ENCODE measurements at regions not wholly inside any gene's neighbourhood (a gene's known extent, or its start where the extent isn't known, plus 50 kb on each side); places are given as distances from the start of the nearest gene placed in this dataset.

DNA sequence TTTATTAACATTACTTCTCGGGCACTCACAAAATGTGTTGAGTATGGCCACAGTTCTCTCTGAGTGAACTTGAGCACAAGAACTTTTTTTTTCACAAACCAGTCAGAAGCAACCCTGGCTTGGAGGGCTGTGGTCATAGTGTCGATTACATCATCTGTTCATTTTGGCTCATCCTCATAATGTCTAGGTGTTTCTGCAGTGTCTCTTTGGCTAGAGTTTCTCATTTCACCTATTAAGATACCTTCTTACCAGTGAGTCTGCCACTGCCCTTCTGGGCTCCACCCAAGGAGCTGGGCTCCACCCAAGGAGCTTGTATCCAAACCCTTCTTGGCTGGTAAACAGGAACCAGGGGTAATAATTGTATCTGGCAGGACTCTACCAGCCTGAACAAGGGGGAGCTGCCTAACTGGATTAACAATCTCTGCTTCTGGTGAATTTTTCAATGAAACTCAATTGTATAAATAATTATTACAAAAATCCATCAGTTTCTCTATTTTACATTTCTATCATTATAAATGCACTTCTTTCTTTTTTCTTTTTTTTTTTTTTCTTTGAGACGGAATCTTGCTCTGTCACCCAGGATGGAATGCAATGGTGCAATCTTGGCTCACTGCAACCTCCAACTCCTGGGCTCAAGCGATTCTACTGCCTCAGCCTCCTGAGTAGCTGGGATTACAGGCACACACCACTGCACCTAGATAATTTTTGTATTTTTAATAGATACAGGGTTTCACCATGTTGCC lies 667.7 kb upstream of the SLIT2 start:
- DNase-seq (ENCODE audit: low spot score in 2 of 2): no peak
- intact Hi-C loops (cut with DNase I): no loop called here
- H3K9me3 ChIP-seq: no peaks in the 10 kb centered on the region
- H3K27me3 ChIP-seq: no peaks in the 10 kb centered on the region
- no peaks in the 10 kb centered on the region for H3K4me1 ChIP-seq
- no peak overlapping the region for H3K27ac ChIP-seq
- H3K36me3 ChIP-seq: no peaks in the 10 kb centered on the region
- no peak overlapping the region for H3K4me3 ChIP-seq
- TF ChIP-seq, protein P1, sequence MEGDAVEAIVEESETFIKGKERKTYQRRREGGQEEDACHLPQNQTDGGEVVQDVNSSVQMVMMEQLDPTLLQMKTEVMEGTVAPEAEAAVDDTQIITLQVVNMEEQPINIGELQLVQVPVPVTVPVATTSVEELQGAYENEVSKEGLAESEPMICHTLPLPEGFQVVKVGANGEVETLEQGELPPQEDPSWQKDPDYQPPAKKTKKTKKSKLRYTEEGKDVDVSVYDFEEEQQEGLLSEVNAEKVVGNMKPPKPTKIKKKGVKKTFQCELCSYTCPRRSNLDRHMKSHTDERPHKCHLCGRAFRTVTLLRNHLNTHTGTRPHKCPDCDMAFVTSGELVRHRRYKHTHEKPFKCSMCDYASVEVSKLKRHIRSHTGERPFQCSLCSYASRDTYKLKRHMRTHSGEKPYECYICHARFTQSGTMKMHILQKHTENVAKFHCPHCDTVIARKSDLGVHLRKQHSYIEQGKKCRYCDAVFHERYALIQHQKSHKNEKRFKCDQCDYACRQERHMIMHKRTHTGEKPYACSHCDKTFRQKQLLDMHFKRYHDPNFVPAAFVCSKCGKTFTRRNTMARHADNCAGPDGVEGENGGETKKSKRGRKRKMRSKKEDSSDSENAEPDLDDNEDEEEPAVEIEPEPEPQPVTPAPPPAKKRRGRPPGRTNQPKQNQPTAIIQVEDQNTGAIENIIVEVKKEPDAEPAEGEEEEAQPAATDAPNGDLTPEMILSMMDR (IDR thresholded peaks at IDR 0.05): no peak

DNA sequence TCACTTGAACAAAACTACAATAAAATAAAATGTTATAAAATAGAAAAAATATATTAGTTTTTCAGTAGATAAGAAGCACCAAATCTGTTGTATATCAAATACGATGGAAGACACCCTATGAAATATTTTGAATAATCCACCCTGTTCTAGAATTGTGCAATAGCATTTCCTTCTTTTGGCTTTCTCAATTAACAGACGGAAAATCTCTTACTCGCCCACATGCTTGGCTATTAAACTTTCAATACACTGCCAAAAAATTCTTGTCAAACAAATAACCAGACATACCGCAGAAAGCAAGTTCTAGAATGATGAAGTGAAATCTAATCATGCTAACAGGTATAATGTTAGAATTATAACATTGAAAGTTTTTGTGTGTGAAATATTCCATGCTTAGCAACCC lies 671.6 kb upstream of the SLIT2 start:
- Histone ChIP-seq H3K36me3 (no peaks in the 10 kb centered on the region), H3K4me3 (no peak overlapping the region), H3K27me3 (no peaks in the 10 kb centered on the region), H3K9me3 (no peaks in the 10 kb centered on the region), H3K4me1 (no peaks in the 10 kb centered on the region), H3K27ac (no peak overlapping the region)
- DNase-seq (ENCODE audit: low spot score in 2 of 2): no peak
- intact Hi-C loops (cut with DNase I): no loop called here
- TF ChIP-seq, protein P1 (IDR thresholded peaks at IDR 0.05): no peak

DNA sequence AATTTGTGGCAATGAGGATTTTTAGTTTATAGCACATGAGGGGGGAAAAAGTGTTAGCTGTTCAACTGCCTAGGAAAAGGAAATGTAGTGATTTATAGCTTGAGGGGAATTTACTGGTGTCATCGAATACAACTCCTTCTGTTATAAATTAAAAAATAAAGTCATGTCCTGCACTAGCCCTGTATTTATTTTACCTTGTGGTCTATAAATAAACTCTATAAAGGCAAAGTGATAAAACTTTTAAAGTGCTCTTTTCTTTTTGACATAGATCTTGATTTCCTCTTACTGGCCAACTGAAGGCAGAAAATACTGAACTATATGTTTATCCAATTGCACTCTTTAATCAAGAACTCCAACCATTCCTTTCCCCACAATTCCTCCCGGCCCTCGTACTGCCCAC lies 672.1 kb upstream of the SLIT2 start:
- TF ChIP-seq, protein P1 (IDR thresholded peaks at IDR 0.05): no peak
- no peak overlapping the region for H3K4me3 ChIP-seq
- H3K4me1 ChIP-seq: no peaks in the 10 kb centered on the region
- no peaks in the 10 kb centered on the region for H3K9me3 ChIP-seq
- no peaks in the 10 kb centered on the region for H3K36me3 ChIP-seq
- H3K27ac ChIP-seq: no peak overlapping the region
- no peaks in the 10 kb centered on the region for H3K27me3 ChIP-seq
- intact Hi-C loops (cut with DNase I): no loop called here
- no peak for DNase-seq (ENCODE audit: low spot score in 2 of 2)

DNA sequence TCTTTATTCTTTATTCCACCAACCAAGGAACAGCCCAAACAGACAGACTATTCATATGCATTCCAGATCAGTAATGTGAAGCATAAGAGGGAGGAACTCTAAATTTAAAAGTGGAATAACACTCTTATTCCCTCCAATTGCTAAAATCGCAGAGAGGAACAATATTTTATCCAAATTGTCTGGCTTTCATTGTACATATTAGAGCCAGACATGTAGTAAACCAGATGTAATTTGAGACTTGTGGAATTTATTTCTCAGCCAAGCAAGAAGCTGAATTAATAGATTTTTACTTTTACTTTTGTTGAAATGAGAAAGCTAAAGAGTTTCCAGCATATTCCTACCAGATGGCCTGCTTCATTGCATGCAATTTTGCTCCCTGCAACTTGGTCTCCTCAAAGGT lies 674.6 kb upstream of the SLIT2 start:
- DNase-seq (ENCODE audit: low spot score in 2 of 2): no peak
- Histone ChIP-seq H3K9me3 (no peaks in the 10 kb centered on the region), H3K4me1 (no peaks in the 10 kb centered on the region), H3K27ac (no peak overlapping the region), H3K36me3 (no peaks in the 10 kb centered on the region), H3K27me3 (no peaks in the 10 kb centered on the region), H3K4me3 (no peak overlapping the region)
- intact Hi-C loops (cut with DNase I): no loop called here
- TF ChIP-seq, protein P1 (IDR thresholded peaks at IDR 0.05): no peak

DNA sequence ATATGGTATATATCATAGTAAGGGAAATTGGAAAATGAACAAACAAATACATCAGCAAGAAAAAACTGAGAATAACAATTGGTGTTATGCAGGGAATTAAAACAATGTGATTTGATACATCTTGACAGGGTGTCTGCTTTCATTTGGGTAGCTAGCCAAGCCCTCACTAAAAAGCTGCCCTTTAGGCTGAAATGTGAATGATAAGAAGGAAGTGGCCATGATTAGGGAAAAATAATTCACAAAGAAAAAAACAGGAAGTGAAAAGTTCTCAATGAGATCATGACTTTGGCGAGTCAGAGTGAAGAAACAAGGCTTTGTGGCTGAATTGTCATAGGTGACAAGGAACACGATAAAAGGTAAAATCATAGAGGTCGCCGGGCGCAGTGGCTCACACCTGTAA lies 675.8 kb upstream of the SLIT2 start:
- no peak for DNase-seq (ENCODE audit: low spot score in 2 of 2)
- Histone ChIP-seq H3K27me3 (no peaks in the 10 kb centered on the region), H3K4me1 (no peaks in the 10 kb centered on the region), H3K4me3 (no peak overlapping the region), H3K27ac (no peak overlapping the region), H3K9me3 (no peaks in the 10 kb centered on the region), H3K36me3 (no peaks in the 10 kb centered on the region)
- intact Hi-C loops (cut with DNase I): no loop called here
- TF ChIP-seq, protein P1 (IDR thresholded peaks at IDR 0.05): no peak

DNA sequence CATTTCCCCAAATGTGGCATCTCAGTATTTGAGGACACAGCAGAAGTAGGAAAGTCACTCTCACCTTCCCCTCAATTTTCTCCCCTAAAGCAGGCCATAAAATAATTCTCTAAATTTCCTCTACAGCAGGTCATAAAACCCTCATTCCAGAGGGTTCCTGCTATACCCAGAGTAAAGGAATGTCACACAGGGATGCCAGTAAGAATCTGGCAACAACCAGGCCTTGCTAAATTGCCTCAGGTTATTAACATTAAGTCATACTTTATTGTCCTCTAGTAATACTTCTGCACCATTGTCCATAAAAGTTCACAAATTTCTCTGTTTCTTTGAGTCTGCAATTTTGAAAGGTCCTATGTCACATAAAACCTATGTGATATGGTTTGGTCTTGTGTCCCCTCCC lies 685.7 kb upstream of the SLIT2 start:
- no peaks in the 10 kb centered on the region for H3K4me1 ChIP-seq
- no peaks in the 10 kb centered on the region for H3K36me3 ChIP-seq
- no peak overlapping the region for H3K27ac ChIP-seq
- no peak overlapping the region for H3K4me3 ChIP-seq
- intact Hi-C loops (cut with DNase I): no loop called here
- H3K9me3 ChIP-seq: no peaks in the 10 kb centered on the region
- TF ChIP-seq, protein P1 (IDR thresholded peaks at IDR 0.05): no peak
- no peak for DNase-seq (ENCODE audit: low spot score in 2 of 2)
- H3K27me3 ChIP-seq: no peaks in the 10 kb centered on the region

Data from ascending aorta (tissue), 2 donors.